PC-9 (cell line): ENCODE measurements at regions not wholly inside any gene's neighbourhood (a gene's known extent, or its start where the extent isn't known, plus 50 kb on each side); places are given as distances from the start of the nearest gene placed in this dataset.

Experiments
- CTCF ChIP-seq: fragments of 200-600 bp; sonication (generic); conservative IDR thresholded peaks from 2 replicates; pipeline ENCODE4 v1.6.1; 2017; ENCODE audit warnings: mixed run types, antibody characterized with exemption, mild to moderate bottlenecking, moderate library complexity
- EZH2 ChIP-seq: fragments of 200-600 bp; sonication (generic); IDR thresholded peaks from 2 replicates; pipeline ENCODE4 v1.8.0; 2017; ENCODE audit warnings: antibody characterized with exemption, low read depth

DNA sequence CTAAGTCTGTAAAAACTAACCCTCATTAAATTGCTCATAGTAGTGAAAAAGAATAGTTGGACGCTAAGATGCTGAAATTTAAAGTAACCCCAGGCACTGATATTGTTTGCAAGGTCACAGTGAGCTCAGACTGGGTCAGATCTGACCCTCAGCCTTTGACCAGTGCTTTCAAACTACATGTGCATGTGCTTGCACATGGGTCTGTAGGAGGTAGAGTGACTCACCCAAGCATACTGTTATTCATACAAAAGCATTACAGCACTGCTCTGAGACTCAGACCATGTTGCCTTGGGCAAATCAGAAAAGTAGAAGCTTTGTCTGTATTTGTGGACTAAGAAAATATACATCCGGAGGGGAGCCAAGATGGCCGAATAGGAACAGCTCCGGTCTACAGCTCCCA, 326.4 kb upstream of the MARCKS start:
- TF ChIP-seq CTCF (no peak), EZH2 (no peak)
